GM12878 (cell line): ENCODE measurements at regions not wholly inside any gene's neighbourhood (a gene's known extent, or its start where the extent isn't known, plus 50 kb on each side); places are given as distances from the start of the nearest gene placed in this dataset.

Source experiments
- CTCF ChIP-seq, 3 experiments: IDR thresholded peaks in 2 of 3; conservative IDR thresholded peaks in 1 of 3; 2 replicates each; pipeline ENCODE4 v1.5.1; 2011; ENCODE audit warnings: low read depth in 3 of 3, low read length in 3 of 3, mild to moderate bottlenecking in 3 of 3, control low read depth in 2 of 3, moderate library complexity in 2 of 3, inconsistent platforms in 1 of 3, mixed read lengths in 1 of 3; ENCODE audit not compliant: control insufficient read depth in 2 of 3, insufficient read depth in 1 of 3; ENCODE audit errors: extremely low read depth in 1 of 3
- EP300 ChIP-seq, 2 experiments: fragments of 150-350 bp in 1 of 2; IDR thresholded peaks; 2 replicates each; pipeline ENCODE4 v1.6.1; 2011 to 2012; ENCODE audit warnings: low read depth in 2 of 2, low read length in 2 of 2, borderline replicate concordance in 1 of 2, improper control_type of control experiment in 1 of 2, inconsistent platforms in 1 of 2; ENCODE audit not compliant: control insufficient read depth in 1 of 2
- HDAC6 ChIP-seq: fragments of 200-600 bp; sonication (generic); IDR thresholded peaks from one replicate; pipeline ENCODE4 v1.8.0; 2017; ENCODE audit warnings: antibody characterized with exemption; ENCODE audit not compliant: unreplicated experiment
- JUNB ChIP-seq: IDR thresholded peaks from 2 replicates; pipeline ENCODE4 v1.6.1; 2016; ENCODE audit warnings: antibody characterized with exemption, mild to moderate bottlenecking
- MYC ChIP-seq: IDR thresholded peaks from 2 replicates; pipeline ENCODE4 v1.6.1; 2011; ENCODE audit warnings: mild to moderate bottlenecking, low read length, moderate library complexity, inconsistent platforms; ENCODE audit not compliant: insufficient read depth, insufficient replicate concordance, insufficient read length, severe bottlenecking
- PBX3 ChIP-seq: IDR thresholded peaks from 2 replicates; pipeline ENCODE4 v1.6.1; 2011; ENCODE audit warnings: mild to moderate bottlenecking, low read depth, low read length, moderate library complexity; ENCODE audit not compliant: insufficient replicate concordance
- PML ChIP-seq: IDR thresholded peaks from 2 replicates; pipeline ENCODE4 v1.6.1; 2012; ENCODE audit warnings: low read length, inconsistent platforms
- TCF7 ChIP-seq: IDR thresholded peaks from 2 replicates; pipeline ENCODE4 v1.6.1; 2014; ENCODE audit warnings: antibody characterized with exemption, borderline replicate concordance

DNA sequence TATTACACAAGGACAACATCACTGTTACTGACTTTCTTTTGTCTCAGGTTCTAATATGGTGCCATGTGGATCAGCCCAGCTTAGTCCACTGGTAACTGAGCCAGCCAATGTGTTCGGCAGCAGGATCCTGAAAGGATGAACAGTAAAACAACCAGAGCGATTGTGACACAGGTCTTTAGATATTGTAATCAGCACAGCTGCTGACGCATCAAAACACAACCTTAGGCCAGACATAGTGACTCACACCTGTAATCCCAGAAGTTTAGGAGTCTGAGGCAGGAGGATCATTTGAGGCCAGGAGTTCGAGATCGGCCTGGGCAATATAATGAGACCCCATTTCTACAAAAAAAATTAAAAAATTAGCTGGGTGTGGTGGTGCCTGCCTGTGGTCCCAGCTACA is 183.4 kb upstream of the CDH20 start:
- no peak for TF ChIP-seq EP300 (IDR thresholded peaks at IDR 0.05; ENCODE audit: borderline replicate concordance in 1 of 2, control insufficient read depth in 1 of 2, low read depth in 2 of 2, low read length in 2 of 2)
- no peak for TF ChIP-seq MYC
- TF ChIP-seq TCF7: no peak
- no peak for TF ChIP-seq PBX3
- no peak for TF ChIP-seq CTCF (IDR thresholded peaks at IDR 0.05 in 2 of 3, conservative IDR thresholded peaks at IDR 0.05 in 1 of 3; ENCODE audit: control insufficient read depth in 2 of 3, extremely low read depth in 1 of 3, insufficient read depth in 1 of 3, low read depth in 3 of 3, low read length in 3 of 3)
- TF ChIP-seq HDAC6: no peak
- no peak for TF ChIP-seq PML
- no peak for TF ChIP-seq JUNB
